ENCODE measurements at regions not wholly inside any gene's neighbourhood (a gene's known extent, or its start where the extent isn't known, plus 50 kb on each side); places are given as distances from the start of the nearest gene placed in this dataset.

GRCh38 chr3:76986876-76987474, 52.9 kb upstream of the ROBO2 start:
- intact Hi-C loops (cut with micrococcal nuclease; ENCODE audit: unreplicated experiment) (no loop called here), in situ Hi-C loops (cut with HindIII; ENCODE audit: low pct_unique_long_range_greater_than_20kb, low sequenced_read_pairs) (no loop called here)
- ChIA-PET POLR2A (no interaction called here), CTCF (no interaction called here)
- H3K4me3 ChIP-seq (ENCODE audit: low read depth in 2 of 2, low read length in 2 of 2), result no peak overlapping the region; a peak in 1 of 4 replicates
- no peaks in the 10 kb centered on the region for H3K4me1 ChIP-seq (ENCODE audit: control insufficient read depth, insufficient read depth, low read length)
- no peaks in the 10 kb centered on the region for H3K27me3 ChIP-seq (ENCODE audit: control insufficient read depth, insufficient read depth, low read length)
- H3K36me3 ChIP-seq (ENCODE audit: control insufficient read depth, insufficient read depth, low read length), result no peaks in the 10 kb centered on the region
- ATAC-seq (no peak), DNase-seq (ENCODE audit: low read depth, low spot score) (no peak)
- no peak overlapping the region for H3K27ac ChIP-seq (ENCODE audit: low read length)
- TF ChIP-seq REST (IDR thresholded peaks at IDR 0.05; ENCODE audit: insufficient read depth in 1 of 2, low read depth in 2 of 2, low read length in 1 of 2), result no peak
- no peak for TF ChIP-seq TCF7L2 (IDR thresholded peaks at IDR 0.05; ENCODE audit: low read depth, low read length)
- TF ChIP-seq POLR2AphosphoS5 (IDR thresholded peaks at IDR 0.05; ENCODE audit: low read depth, low read length), result no peak
- TF ChIP-seq CTCF (IDR thresholded peaks at IDR 0.05), result no peak
- TF ChIP-seq SIN3A (IDR thresholded peaks at IDR 0.05; ENCODE audit: borderline replicate concordance, insufficient read depth, low read depth, low read length), result no peak
- H3K9me3 ChIP-seq (ENCODE audit: control insufficient read depth, insufficient read depth, low read depth, low read length), result no peaks in the 10 kb centered on the region
- no TSS peak for BruUV-seq (replicated peaks)

All from Panc1 (cell line).